ENCODE measurements at regions not wholly inside any gene's neighbourhood (a gene's known extent, or its start where the extent isn't known, plus 50 kb on each side); places are given as distances from the start of the nearest gene placed in this dataset.
"Not testable (repeated sequence)": the region's sequence is repeated elsewhere in the genome, so short reads cannot be mapped to it uniquely, and the experiment has no call there.

- no peak overlapping the region for H3K27ac ChIP-seq (ENCODE audit: low read depth, low read length)
- TF ChIP-seq RAD21 (IDR thresholded peaks at IDR 0.05 in 1 of 2, conservative IDR thresholded peaks at IDR 0.05 in 1 of 2; ENCODE audit: low read depth in 2 of 2, low read length in 2 of 2), result no peak
- ChIA-PET CTCF (ENCODE audit: partially characterized antibody) (no interaction called here), POLR2A (ENCODE audit: partially characterized antibody) (no interaction called here)
- H3K4ac ChIP-seq (replicated peaks; ENCODE audit: insufficient read length, low read depth, low read length), result no peak overlapping the region
- H2BK20ac ChIP-seq (ENCODE audit: low read length), result no peak overlapping the region
- H2BK12ac ChIP-seq (ENCODE audit: low read depth, low read length), result no peak overlapping the region
- no peak overlapping the region for H3K9ac ChIP-seq (replicated peaks in 1 of 4; ENCODE audit: extremely low read depth in 1 of 4, low read depth in 3 of 4, low read length in 3 of 4)
- H3K36me3 ChIP-seq (ENCODE audit: control insufficient read depth in 2 of 4, insufficient read depth in 4 of 4, low read length in 3 of 4), result no peaks in the 10 kb centered on the region
- peaks cover 0 to 2% (median 0%) of the 10 kb centered on the region in 4 experiments; a peak in 1 of 7 replicates for H3K4me1 ChIP-seq (replicated peaks in 1 of 4; ENCODE audit: control insufficient read depth in 3 of 4, insufficient read depth in 4 of 4, low read length in 3 of 4)
- H2AK5ac ChIP-seq (ENCODE audit: low read depth, low read length), result no peak overlapping the region
- no peak overlapping the region for H2BK120ac ChIP-seq (replicated peaks; ENCODE audit: low read depth, low read length)
- no peak overlapping the region for H3K4me3 ChIP-seq (ENCODE audit: extremely low read depth in 1 of 4, insufficient read depth in 2 of 4, low read depth in 3 of 4, low read length in 4 of 4)
- no peak overlapping the region for H3K4me2 ChIP-seq (ENCODE audit: insufficient read depth in 1 of 2, low read depth in 2 of 2, low read length in 2 of 2)
- H3K79me2 ChIP-seq (ENCODE audit: control insufficient read depth in 1 of 2, insufficient read depth in 2 of 2, low read length in 2 of 2), result no peaks in the 10 kb centered on the region
- H3K23ac ChIP-seq (ENCODE audit: insufficient read length), result no peak overlapping the region
- H3K27me3 ChIP-seq (replicated peaks in 1 of 4; ENCODE audit: control insufficient read depth in 3 of 4, extremely low read depth in 1 of 4, insufficient read depth in 3 of 4, low read length in 3 of 4), result no peaks in the 10 kb centered on the region
- H3K79me1 ChIP-seq (ENCODE audit: low read depth, low read length), result no peaks in the 10 kb centered on the region
- H3K56ac ChIP-seq (replicated peaks; ENCODE audit: insufficient read length, low read depth, low read length), result no peak overlapping the region
- no peak overlapping the region for H2BK5ac ChIP-seq (ENCODE audit: low read depth, low read length)
- no peak overlapping the region for H3K14ac ChIP-seq (ENCODE audit: insufficient read length)
- no peak overlapping the region for H2AFZ ChIP-seq (ENCODE audit: low read length)
- no peak for FAIRE-seq
- no peaks in the 10 kb centered on the region for H3K9me3 ChIP-seq (ENCODE audit: insufficient read depth in 2 of 2, low read depth in 1 of 2, low read length in 1 of 2)
- DNase-seq (ENCODE audit: low read depth in 1 of 2, low spot score in 2 of 2), result no peak
- H4K20me1 ChIP-seq (replicated peaks in 1 of 2; ENCODE audit: control insufficient read depth in 1 of 2, insufficient read depth in 2 of 2, low read length in 2 of 2), result no peaks in the 10 kb centered on the region
- H3K23me2 ChIP-seq (ENCODE audit: low read depth, low read length), result no peaks in the 10 kb centered on the region; the same call in 1 of the 2 replicates
- H4K8ac ChIP-seq (ENCODE audit: extremely low read depth, insufficient read depth, low read length), result no peak overlapping the region
- no peak overlapping the region for H3K18ac ChIP-seq (ENCODE audit: extremely low read depth, low read length)
- no peak overlapping the region for H2BK15ac ChIP-seq (ENCODE audit: low read length)
- H4K91ac ChIP-seq (replicated peaks; ENCODE audit: insufficient read length, low read length), result no peak overlapping the region
- H4K5ac ChIP-seq (ENCODE audit: insufficient read length, low read depth, low read length), result no peak overlapping the region
Measured at GRCh38 chr2:34799556-34799955, 1200.5 kb upstream of the FAM98A start.

- H3K79me2 ChIP-seq (ENCODE audit: control insufficient read depth in 1 of 2, insufficient read depth in 2 of 2, low read length in 2 of 2); CTCF ChIA-PET (ENCODE audit: partially characterized antibody); H2BK5ac ChIP-seq (ENCODE audit: low read depth, low read length); H3K9ac ChIP-seq (replicated peaks in 1 of 4; ENCODE audit: extremely low read depth in 1 of 4, low read depth in 3 of 4, low read length in 3 of 4); H2BK20ac ChIP-seq (ENCODE audit: low read length); H3K4me3 ChIP-seq (ENCODE audit: extremely low read depth in 1 of 4, insufficient read depth in 2 of 4, low read depth in 3 of 4, low read length in 4 of 4); H3K79me1 ChIP-seq (ENCODE audit: low read depth, low read length); H3K23me2 ChIP-seq (ENCODE audit: low read depth, low read length); H2BK12ac ChIP-seq (ENCODE audit: low read depth, low read length); H4K20me1 ChIP-seq (replicated peaks in 1 of 2; ENCODE audit: control insufficient read depth in 1 of 2, insufficient read depth in 2 of 2, low read length in 2 of 2); H3K4me2 ChIP-seq (ENCODE audit: insufficient read depth in 1 of 2, low read depth in 2 of 2, low read length in 2 of 2); H3K56ac ChIP-seq (replicated peaks; ENCODE audit: insufficient read length, low read depth, low read length); H3K14ac ChIP-seq (ENCODE audit: insufficient read length); H2AK5ac ChIP-seq (ENCODE audit: low read depth, low read length); H3K4ac ChIP-seq (replicated peaks; ENCODE audit: insufficient read length, low read depth, low read length); POLR2A ChIA-PET (ENCODE audit: partially characterized antibody); H2BK120ac ChIP-seq (replicated peaks; ENCODE audit: low read depth, low read length); DNase-seq (ENCODE audit: low read depth in 1 of 2, low spot score in 2 of 2); H3K36me3 ChIP-seq (ENCODE audit: control insufficient read depth in 2 of 4, insufficient read depth in 4 of 4, low read length in 3 of 4); H3K23ac ChIP-seq (ENCODE audit: insufficient read length); H4K91ac ChIP-seq (replicated peaks; ENCODE audit: insufficient read length, low read length); H2AFZ ChIP-seq (ENCODE audit: low read length); H4K5ac ChIP-seq (ENCODE audit: insufficient read length, low read depth, low read length); H3K27ac ChIP-seq (ENCODE audit: low read depth, low read length); H2BK15ac ChIP-seq (ENCODE audit: low read length); H4K8ac ChIP-seq (ENCODE audit: extremely low read depth, insufficient read depth, low read length); FAIRE-seq; H3K4me1 ChIP-seq (replicated peaks in 1 of 4; ENCODE audit: control insufficient read depth in 3 of 4, insufficient read depth in 4 of 4, low read length in 3 of 4); H3K18ac ChIP-seq (ENCODE audit: extremely low read depth, low read length); H3K9me3 ChIP-seq (ENCODE audit: insufficient read depth in 2 of 2, low read depth in 1 of 2, low read length in 1 of 2); H3K27me3 ChIP-seq (replicated peaks in 1 of 4; ENCODE audit: control insufficient read depth in 3 of 4, extremely low read depth in 1 of 4, insufficient read depth in 3 of 4, low read length in 3 of 4): not testable (repeated sequence)
- WGBS, 2 experiments (ENCODE audit: extremely low coverage in 1 of 2, insufficient coverage in 1 of 2, insufficient read length in 1 of 2, insufficient replicate concordance in 2 of 2, low coverage in 1 of 2, low lambda C conversion rate in 2 of 2, missing lambda C conversion rate in 1 of 2), result 92% methylated on average over 5 of the region's 5 CpGs; no CpG with 5 or more reads in 1 of the 2 experiments
Measured at GRCh38 chr2:34795586-34795985, 1196.5 kb upstream of the FAM98A start.

All from H1 (cell line).